HG02884 (cell line): ENCODE measurements at regions not wholly inside any gene's neighbourhood (a gene's known extent, or its start where the extent isn't known, plus 50 kb on each side); places are given as distances from the start of the nearest gene placed in this dataset.

Source experiments
- ATAC-seq: cut with Tn5 transposase; IDR thresholded peaks from one replicate; pipeline ENCODE4 v1.9.1; 2021; ENCODE audit warnings: mild to moderate bottlenecking, moderate library complexity; ENCODE audit not compliant: unreplicated experiment

- no peak for ATAC-seq
These were observed 888.4 kb upstream of the PHF14 start for GRCh38 chr7:10085231-10085630.

GRCh38 chr7:10100572-10100971, 873.1 kb upstream of the PHF14 start:
- no peak for ATAC-seq

- no peak for ATAC-seq
These were observed 872.3 kb upstream of the PHF14 start for GRCh38 chr7:10101351-10101750.

- ATAC-seq: no peak
These were observed 869.4 kb upstream of the PHF14 start for GRCh38 chr7:10104292-10104691.

GRCh38 chr7:10106609-10107008, 867.1 kb upstream of the PHF14 start:
- no peak for ATAC-seq

GRCh38 chr7:10116511-10116910, 857.2 kb upstream of the PHF14 start:
- ATAC-seq: no peak

GRCh38 chr7:10117815-10118214, 855.9 kb upstream of the PHF14 start:
- ATAC-seq: no peak

GRCh38 chr7:10120936-10121335, 852.7 kb upstream of the PHF14 start:
- no peak for ATAC-seq

GRCh38 chr7:10121631-10122030, 852.0 kb upstream of the PHF14 start:
- no peak for ATAC-seq

- no peak for ATAC-seq
These were observed 851.0 kb upstream of the PHF14 start for GRCh38 chr7:10122551-10123100.

GRCh38 chr7:10128748-10129147, 844.9 kb upstream of the PHF14 start:
- no peak for ATAC-seq

GRCh38 chr7:10138087-10138854, 835.4 kb upstream of the PHF14 start:
- no peak for ATAC-seq

GRCh38 chr7:10146271-10146670, 827.4 kb upstream of the PHF14 start:
- no peak for ATAC-seq

GRCh38 chr7:10156972-10157371, 816.7 kb upstream of the PHF14 start:
- no peak for ATAC-seq

GRCh38 chr7:10181996-10182395, 791.7 kb upstream of the PHF14 start:
- no peak for ATAC-seq

- ATAC-seq: no peak
These were observed 781.6 kb upstream of the PHF14 start for GRCh38 chr7:10192074-10192473.

- ATAC-seq: no peak
These were observed 768.0 kb upstream of the PHF14 start for GRCh38 chr7:10205696-10206095.

- ATAC-seq: no peak
These were observed 763.7 kb upstream of the PHF14 start for GRCh38 chr7:10210000-10210399.

GRCh38 chr7:10211016-10211415, 762.7 kb upstream of the PHF14 start:
- ATAC-seq: no peak

GRCh38 chr7:10211861-10212260, 761.8 kb upstream of the PHF14 start:
- ATAC-seq: no peak

GRCh38 chr7:10212649-10213048, 761.0 kb upstream of the PHF14 start:
- ATAC-seq: no peak

GRCh38 chr7:10216462-10216861, 757.2 kb upstream of the PHF14 start:
- no peak for ATAC-seq

- no peak for ATAC-seq
These were observed 752.6 kb upstream of the PHF14 start for GRCh38 chr7:10221084-10221483.
